Thyroid gland (tissue), 4 donors: ENCODE measurements at regions not wholly inside any gene's neighbourhood (a gene's known extent, or its start where the extent isn't known, plus 50 kb on each side); places are given as distances from the start of the nearest gene placed in this dataset.

Experiments used
- DNase-seq, 2 donors: peaks; one replicate each; pipeline ENCODE4 v3.0.0-alpha.2; 2019
- H3K27ac ChIP-seq, 3 donors: fragments of 200-600 bp; sonication (generic); 1 replicate in 2 of 3; 2 replicates in 1 of 3; pipeline ENCODE4 v1.5.1; 2016 to 2019; ENCODE audit warnings: mild to moderate bottlenecking in 1 of 3, moderate library complexity in 1 of 3
- H3K27me3 ChIP-seq: fragments of 200-600 bp; sonication (generic); one replicate; pipeline ENCODE4 v1.5.1; 2019
- H3K36me3 ChIP-seq, 2 donors: fragments of 200-600 bp; sonication (generic); one replicate each; pipeline ENCODE4 v1.5.1; 2016 to 2019
- H3K4me1 ChIP-seq, 2 donors: fragments of 200-600 bp; sonication (generic); one replicate each; pipeline ENCODE4 v1.5.1; 2017 to 2019
- H3K4me3 ChIP-seq, 3 donors: fragments of 200-600 bp; sonication (generic); replicated peaks in 1 of 3; 1 replicate in 2 of 3; 2 replicates in 1 of 3; pipeline ENCODE4 v1.5.1; 2016; ENCODE audit warnings: mild to moderate bottlenecking in 1 of 3
- H3K9me3 ChIP-seq: fragments of 200-600 bp; sonication (generic); one replicate; pipeline ENCODE4 v1.5.1; 2017
- CTCF ChIP-seq, 6 experiments: fragments of 200-600 bp in 3 of 6; fragments of 450-650 bp in 3 of 6; sonication (generic) in 3 of 6; IDR thresholded peaks; one replicate each; pipeline ENCODE4 v1.5.1; 2016 to 2019; ENCODE audit warnings: antibody characterized with exemption in 6 of 6, mild to moderate bottlenecking in 2 of 6, inconsistent platforms in 1 of 6, moderate library complexity in 1 of 6
- POLR2A ChIP-seq, 2 donors: fragments of 450-650 bp; IDR thresholded peaks; one replicate each; pipeline ENCODE4 v1.6.1; 2017; ENCODE audit warnings: antibody characterized with exemption in 2 of 2, mild to moderate bottlenecking in 2 of 2, moderate library complexity in 1 of 2
- WGBS, 2 donors: methylation state at CpG; one replicate each; pipeline ENCODE4 v1.1.5; 2017; 5-methylcytosine and 5-hydroxymethylcytosine counted together
- intact Hi-C: fragments of 100-400 bp; cut with DNase I; formaldehyde crosslinking; loops from one replicate; pipeline ENCODE4 v1.15.1; 2023

GRCh38 chr13:29925457-29926097 lies 75.2 kb upstream of the UBL3 start:
- 44 to 45% methylated on average over 3 of the region's 3 CpGs for WGBS, 2 donors
- H3K27me3 ChIP-seq: no peaks in the 10 kb centered on the region
- H3K9me3 ChIP-seq: no peaks in the 10 kb centered on the region
- intact Hi-C loops: loop anchor here (10.0 kb wide), 1 partner anchor 71 kb away; the partner anchor contains the start of gene UBL3
- peaks cover 42% of the 10 kb centered on the region in 2 donors for H3K4me1 ChIP-seq
- H3K27ac ChIP-seq: peak overlapping the region; percentile 90 to 99 (median 99)
- DNase-seq: peak; percentile 81 to 89
- H3K36me3 ChIP-seq: no peaks in the 10 kb centered on the region
- no peak overlapping the region for H3K4me3 ChIP-seq
- no peak for TF ChIP-seq POLR2A (IDR thresholded peaks at IDR 0.05)
- TF ChIP-seq CTCF (IDR thresholded peaks at IDR 0.05): no peak

- WGBS, 2 donors: 45 to 46% methylated on average over 11 of the region's 12 CpGs
- DNase-seq: peak; percentile 81 to 85
- intact Hi-C loops: loop anchor here (10.0 kb wide), 1 partner anchor 70 kb away; the partner anchor contains the start of gene UBL3
These were observed 74.3 kb upstream of the UBL3 start for GRCh38 chr13:29924482-29925350.

GRCh38 chr13:29923554-29924481 lies 73.4 kb upstream of the UBL3 start:
- Histone ChIP-seq H3K4me1 (peaks cover 42% of the 10 kb centered on the region in 2 donors), H3K27me3 (no peaks in the 10 kb centered on the region), H3K4me3 (no peak overlapping the region), H3K27ac (peak overlapping the region; percentile 90 to 99 (median 99)), H3K9me3 (no peaks in the 10 kb centered on the region), H3K36me3 (no peaks in the 10 kb centered on the region)
- intact Hi-C loops: loop anchor here (10.0 kb wide), 1 partner anchor 69 kb away; the partner anchor contains the start of gene UBL3
- 14 to 16% methylated on average over 12 of the region's 12 CpGs for WGBS, 2 donors
- peak; percentile 92 for DNase-seq
- TF ChIP-seq POLR2A (IDR thresholded peaks at IDR 0.05) (peak in 1 of 2 donors; percentile 50), CTCF (IDR thresholded peaks at IDR 0.05) (peak; percentile 54 to 89 (median 80))

More at GRCh38 chr13:29924482-29925350, 74.3 kb upstream of the UBL3 start:
- Histone ChIP-seq H3K27ac (peak overlapping the region; percentile 90 to 99 (median 99)), H3K4me3 (no peak overlapping the region), H3K27me3 (no peaks in the 10 kb centered on the region), H3K9me3 (no peaks in the 10 kb centered on the region), H3K4me1 (peaks cover 42% of the 10 kb centered on the region in 2 donors), H3K36me3 (no peaks in the 10 kb centered on the region)
- TF ChIP-seq POLR2A (IDR thresholded peaks at IDR 0.05) (peak in 1 of 2 donors; percentile 31), CTCF (IDR thresholded peaks at IDR 0.05) (peak in 1 of 6 experiments; percentile 6)

GRCh38 chr13:29922896-29923295 lies 72.5 kb upstream of the UBL3 start:
- peak in 1 of 2 donors; percentile 16 for DNase-seq
- Histone ChIP-seq H3K9me3 (no peaks in the 10 kb centered on the region), H3K36me3 (no peaks in the 10 kb centered on the region), H3K4me1 (peaks cover 42% of the 10 kb centered on the region in 2 donors), H3K4me3 (no peak overlapping the region), H3K27me3 (no peaks in the 10 kb centered on the region), H3K27ac (peak overlapping the region; percentile 88 to 99 (median 99))
- no peak for TF ChIP-seq POLR2A (IDR thresholded peaks at IDR 0.05)
- TF ChIP-seq CTCF (IDR thresholded peaks at IDR 0.05): no peak
- intact Hi-C loops: loop anchor here (10.0 kb wide), 1 partner anchor 68 kb away; the partner anchor contains the start of gene UBL3
- 89 to 91% methylated on average over 3 of the region's 3 CpGs for WGBS, 2 donors
